GM21528 (cell line): ENCODE measurements at regions not wholly inside any gene's neighbourhood (a gene's known extent, or its start where the extent isn't known, plus 50 kb on each side); places are given as distances from the start of the nearest gene placed in this dataset.

Source experiments
- ATAC-seq: cut with Tn5 transposase; IDR thresholded peaks from one replicate; pipeline ENCODE4 v1.9.1; 2021; ENCODE audit warnings: mild to moderate bottlenecking, moderate library complexity; ENCODE audit not compliant: unreplicated experiment, low FRiP score

DNA sequence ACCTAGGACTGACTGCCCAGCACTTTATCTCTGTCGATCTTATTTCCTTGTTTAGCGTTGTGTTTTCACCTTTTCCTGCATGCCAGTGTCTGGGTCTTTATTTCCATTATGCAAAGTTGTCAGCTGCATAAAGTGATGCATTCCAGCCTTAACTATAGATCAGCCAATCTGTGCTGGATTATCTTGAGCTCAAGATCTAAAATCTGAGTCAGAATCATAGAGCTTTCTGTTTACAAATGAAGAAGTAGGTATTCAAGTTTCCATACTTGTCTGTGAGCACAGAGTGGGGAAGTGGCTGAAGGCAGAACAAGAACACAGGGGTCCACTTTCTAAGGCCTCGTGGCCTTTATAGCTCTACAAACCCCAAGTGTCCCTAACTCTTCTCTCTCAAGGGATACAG, 82.4 kb upstream of the PLCL2 start:
- ATAC-seq = peak; percentile 59

DNA sequence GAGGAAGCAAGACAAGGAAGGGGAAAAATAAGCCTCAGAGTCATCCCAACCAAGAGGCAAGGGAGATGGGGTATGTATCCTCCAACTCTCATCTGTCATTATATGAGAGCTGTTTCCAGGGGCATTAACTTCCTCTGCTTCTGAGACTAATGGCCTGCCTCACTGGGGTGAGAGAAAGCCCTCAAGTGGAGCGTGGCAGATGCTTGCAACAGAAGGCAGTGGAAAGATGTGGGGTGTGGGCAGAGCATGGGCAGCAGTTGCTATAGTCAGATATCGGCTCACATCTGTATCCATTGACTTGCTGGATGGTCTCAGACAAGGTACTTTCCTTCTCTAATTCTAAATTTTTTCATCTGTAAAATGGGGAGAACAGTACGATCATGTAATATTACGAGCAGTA, 81.7 kb upstream of the PLCL2 start:
- no peak for ATAC-seq

- no peak for ATAC-seq
Observed at GRCh38 chr3:16807391-16807790, 77.4 kb upstream of the PLCL2 start.

GRCh38 chr3:16808393-16809107, 76.2 kb upstream of the PLCL2 start:
- ATAC-seq = no peak

DNA sequence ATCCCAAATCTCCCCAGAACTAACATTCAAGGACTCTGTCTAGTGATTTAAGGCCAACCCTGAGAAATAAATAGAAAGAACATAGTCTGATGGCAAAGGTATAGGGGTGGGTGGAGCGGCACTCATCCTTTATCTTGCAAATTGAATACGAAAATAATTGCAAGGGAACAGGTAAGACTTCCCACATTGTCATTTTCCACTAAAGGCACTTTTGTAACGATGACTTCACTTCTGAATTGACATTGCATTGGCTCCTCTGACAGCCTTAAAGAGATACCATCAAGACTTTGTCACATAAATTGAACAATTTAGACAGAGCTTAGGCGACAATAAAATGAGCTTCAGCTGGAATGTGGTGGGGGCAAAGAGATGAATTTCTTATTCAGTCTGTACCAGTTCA, 75.3 kb upstream of the PLCL2 start:
- no peak for ATAC-seq

DNA sequence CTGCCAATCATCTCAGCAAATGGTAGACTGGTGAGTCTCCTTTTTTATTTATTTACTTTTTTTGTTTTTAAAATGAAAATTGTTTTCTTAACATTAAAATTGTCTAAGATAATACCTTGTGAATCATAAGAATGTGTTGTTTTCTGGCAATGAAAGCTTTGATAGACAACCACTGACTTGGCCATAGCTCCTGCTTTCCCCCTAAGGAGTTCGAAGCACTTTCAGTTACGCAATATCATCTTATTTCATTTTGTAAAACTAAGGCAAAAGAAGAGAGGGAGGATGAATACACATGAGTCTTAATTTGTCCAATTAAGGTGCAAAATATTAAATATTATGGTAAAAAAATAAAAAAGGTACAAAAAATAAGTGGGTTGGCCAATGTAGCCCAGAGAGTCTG, 74.8 kb upstream of the PLCL2 start:
- no peak for ATAC-seq

- ATAC-seq = no peak
Observed at GRCh38 chr3:16810593-16811367, 74.0 kb upstream of the PLCL2 start.

GRCh38 chr3:16811950-16812349, 72.8 kb upstream of the PLCL2 start:
- no peak for ATAC-seq

DNA sequence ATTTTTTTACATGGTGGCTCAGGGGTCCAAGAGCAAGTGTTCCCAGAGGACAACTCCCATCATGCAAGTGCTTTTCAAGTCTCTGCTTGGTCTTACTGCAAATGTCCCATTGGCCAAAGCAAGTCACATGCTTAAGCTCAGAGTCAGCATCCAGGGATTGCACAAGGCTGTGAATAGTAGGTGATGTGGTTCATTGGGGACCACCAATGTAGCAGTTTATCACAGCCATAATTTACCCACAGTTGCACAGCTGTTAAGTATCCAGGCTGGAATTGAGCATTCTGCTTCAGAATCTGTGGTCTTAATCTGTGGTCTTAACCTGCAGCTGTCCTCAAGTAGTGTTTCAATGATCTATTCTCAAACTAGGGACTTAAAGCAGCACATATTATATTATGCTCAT, 71.4 kb upstream of the PLCL2 start:
- no peak for ATAC-seq

GRCh38 chr3:16816048-16816780, 68.5 kb upstream of the PLCL2 start:
- peak; percentile 82 for ATAC-seq

- no peak for ATAC-seq
Observed at GRCh38 chr3:16817197-16817596, 67.6 kb upstream of the PLCL2 start.

DNA sequence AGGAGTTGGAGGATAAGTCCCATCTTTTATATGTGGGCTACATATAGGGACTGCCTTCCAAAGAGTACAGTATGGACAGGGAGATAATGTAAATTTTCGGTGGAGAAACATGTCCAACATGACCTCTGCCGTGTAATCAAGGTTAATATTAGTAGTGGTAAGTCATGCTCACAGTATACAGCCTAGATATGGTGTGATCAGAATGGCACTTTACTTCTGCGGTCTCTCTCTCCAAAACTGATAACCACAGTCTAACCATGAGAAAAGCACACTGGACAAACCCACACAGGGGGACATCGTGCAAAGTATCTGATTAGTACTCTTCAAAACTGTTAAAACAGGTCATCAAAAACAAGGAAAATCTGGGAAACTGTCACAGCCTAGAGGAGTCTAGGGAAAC, 66.6 kb upstream of the PLCL2 start:
- ATAC-seq = no peak

- ATAC-seq = no peak
Observed at GRCh38 chr3:16818945-16819344, 65.8 kb upstream of the PLCL2 start.

DNA sequence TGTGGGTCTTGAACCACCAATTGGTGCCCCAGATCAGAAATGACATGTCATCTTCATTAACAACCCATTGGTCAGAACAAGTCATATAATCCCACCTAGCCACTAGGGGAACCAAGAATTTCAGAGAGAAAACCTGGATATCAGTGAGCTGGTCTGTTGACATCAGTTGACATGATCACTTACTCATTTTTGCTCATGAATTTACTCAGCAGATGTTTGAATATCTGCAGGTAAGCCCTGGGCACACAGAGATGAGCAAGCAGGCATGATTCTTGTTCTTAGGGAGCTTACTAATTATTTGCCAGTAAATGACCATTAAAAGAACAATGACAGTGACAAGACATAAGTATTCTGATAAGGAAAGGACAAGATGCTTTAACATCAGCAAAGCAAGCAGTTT, 64.3 kb upstream of the PLCL2 start:
- ATAC-seq = no peak

GRCh38 chr3:16821053-16821452, 63.7 kb upstream of the PLCL2 start:
- no peak for ATAC-seq

DNA sequence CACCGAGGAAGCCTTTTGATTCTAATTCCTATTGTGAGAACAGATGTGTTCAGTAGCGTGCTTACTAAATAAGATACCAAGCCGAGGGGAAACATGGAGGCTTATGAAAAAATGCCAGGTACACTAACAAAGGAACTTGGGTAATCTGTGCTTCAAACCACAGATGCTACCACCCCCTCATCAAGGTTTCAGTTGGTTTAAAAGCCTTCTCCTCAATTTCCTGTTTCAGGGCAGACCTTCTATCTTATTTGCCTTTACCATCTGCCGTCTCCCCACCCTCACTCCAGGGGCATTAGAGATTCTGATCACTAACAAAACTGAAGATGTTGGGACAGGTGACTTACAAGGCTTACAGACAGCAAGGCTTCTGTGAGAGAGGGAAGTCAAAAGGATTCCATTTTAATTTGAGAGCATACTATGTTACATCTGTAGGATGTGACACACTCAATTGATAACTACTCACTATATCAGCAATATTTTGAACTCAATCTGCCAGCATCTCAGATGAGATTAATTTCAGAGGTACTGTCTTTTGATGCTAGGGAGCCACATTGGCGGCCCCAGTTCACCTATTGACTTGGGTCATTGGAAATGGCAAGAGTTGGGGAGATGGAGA, 60.6 kb upstream of the PLCL2 start:
- ATAC-seq = peak; percentile 86

DNA sequence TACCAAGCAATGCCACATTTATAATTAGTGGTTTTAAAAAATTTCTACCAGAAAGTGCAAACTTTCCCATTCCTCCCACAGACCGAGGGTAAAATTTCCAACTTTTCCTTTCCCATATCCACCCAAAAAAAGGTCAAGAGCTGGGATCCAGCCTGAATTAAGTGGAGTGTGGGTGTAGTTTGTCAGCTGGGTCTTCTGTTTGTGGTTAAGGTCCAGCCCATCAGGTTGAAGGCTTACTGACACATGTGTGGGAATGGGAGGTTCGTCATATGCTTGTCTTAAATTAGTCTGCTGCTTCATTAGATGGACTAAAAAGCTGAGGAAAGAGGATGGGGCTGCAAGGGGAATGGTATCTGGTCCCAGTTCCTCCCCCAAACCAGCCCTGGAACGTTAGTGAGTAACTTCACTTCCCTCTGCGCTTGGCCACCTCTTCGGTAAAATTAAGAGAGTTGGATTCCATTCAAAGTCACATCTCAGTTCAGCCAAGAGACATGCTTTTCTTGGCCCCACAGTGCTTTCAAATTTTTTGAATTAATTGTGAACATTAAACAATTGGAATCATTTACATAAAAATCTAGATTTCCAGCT, 59.0 kb upstream of the PLCL2 start:
- no peak for ATAC-seq

DNA sequence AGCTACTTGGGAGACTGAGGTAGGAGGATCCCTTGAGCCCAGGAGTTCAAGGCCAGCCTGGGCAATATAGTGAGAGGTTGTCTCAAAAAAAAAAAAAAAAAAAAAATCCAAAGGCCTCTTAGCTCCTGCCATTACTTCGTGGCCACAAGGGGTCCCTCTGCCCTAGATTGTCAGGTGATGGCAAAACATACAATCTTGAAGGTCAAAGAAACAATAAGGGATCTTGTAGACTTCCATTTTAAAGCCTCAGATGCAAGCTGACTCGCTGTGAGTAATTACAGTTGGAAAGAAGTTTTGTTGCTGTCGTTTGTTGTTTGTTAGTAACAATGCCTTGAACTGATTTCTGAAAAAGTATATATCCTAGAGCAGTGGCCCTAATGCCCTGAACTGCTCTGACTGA, 55.9 kb upstream of the PLCL2 start:
- ATAC-seq = no peak

DNA sequence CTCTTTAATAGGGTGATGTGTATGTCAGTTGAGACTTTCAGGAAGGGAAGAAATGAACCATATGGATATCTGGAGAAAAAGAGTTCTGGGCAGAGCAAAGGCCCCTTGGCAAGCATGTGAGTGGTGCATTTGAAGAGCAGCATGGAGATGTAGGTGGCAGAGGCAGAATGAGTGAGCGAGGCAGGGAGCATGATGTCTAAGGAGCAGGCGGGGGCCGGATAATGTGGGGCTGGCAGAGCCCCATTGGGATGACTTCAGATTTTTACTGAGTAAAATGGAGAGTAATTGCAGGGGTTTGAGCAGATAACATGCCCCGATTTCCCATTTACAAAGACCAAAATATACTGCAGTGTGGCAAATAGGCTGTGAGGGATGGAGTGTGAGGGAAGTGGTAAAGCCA, 52.9 kb upstream of the PLCL2 start:
- ATAC-seq = no peak

GRCh38 chr3:16834214-16834613, 50.5 kb upstream of the PLCL2 start:
- ATAC-seq = no peak

- ATAC-seq = no peak
Observed at GRCh38 chr3:16834753-16835152, 50.0 kb upstream of the PLCL2 start.
